GM18511 (cell line): ENCODE measurements at regions not wholly inside any gene's neighbourhood (a gene's known extent, or its start where the extent isn't known, plus 50 kb on each side); places are given as distances from the start of the nearest gene placed in this dataset.

ENCODE experiments used
- ATAC-seq: cut with Tn5 transposase; IDR thresholded peaks from one replicate; pipeline ENCODE4 v1.9.1; 2021; ENCODE audit warnings: mild to moderate bottlenecking, moderate library complexity; ENCODE audit not compliant: unreplicated experiment

GRCh38 chr2:12379143-12379542, 337.6 kb upstream of the TRIB2 start:
- no peak for ATAC-seq

- ATAC-seq: no peak
Observed at GRCh38 chr2:12381543-12382325, 335.0 kb upstream of the TRIB2 start.

- ATAC-seq: no peak
Observed at GRCh38 chr2:12382366-12382765, 334.4 kb upstream of the TRIB2 start.

GRCh38 chr2:12389344-12390045, 327.2 kb upstream of the TRIB2 start:
- no peak for ATAC-seq

- ATAC-seq: no peak
Observed at GRCh38 chr2:12391116-12391515, 325.6 kb upstream of the TRIB2 start.

- no peak for ATAC-seq
Observed at GRCh38 chr2:12396699-12397098, 320.0 kb upstream of the TRIB2 start.

- no peak for ATAC-seq
Observed at GRCh38 chr2:12397854-12398253, 318.9 kb upstream of the TRIB2 start.

GRCh38 chr2:12399240-12399639, 317.5 kb upstream of the TRIB2 start:
- no peak for ATAC-seq

GRCh38 chr2:12400543-12400942, 316.2 kb upstream of the TRIB2 start:
- ATAC-seq: no peak

GRCh38 chr2:12402440-12403139, 314.1 kb upstream of the TRIB2 start:
- no peak for ATAC-seq

GRCh38 chr2:12404497-12404896, 312.2 kb upstream of the TRIB2 start:
- ATAC-seq: no peak

GRCh38 chr2:12407160-12407559, 309.6 kb upstream of the TRIB2 start:
- no peak for ATAC-seq

GRCh38 chr2:12412898-12413305, 303.8 kb upstream of the TRIB2 start:
- ATAC-seq: peak; percentile 97

- no peak for ATAC-seq
Observed at GRCh38 chr2:12415536-12415935, 301.2 kb upstream of the TRIB2 start.

- no peak for ATAC-seq
Observed at GRCh38 chr2:12416600-12416999, 300.1 kb upstream of the TRIB2 start.

- no peak for ATAC-seq
Observed at GRCh38 chr2:12417786-12418185, 298.9 kb upstream of the TRIB2 start.

GRCh38 chr2:12419803-12420202, 296.9 kb upstream of the TRIB2 start:
- ATAC-seq: no peak

- no peak for ATAC-seq
Observed at GRCh38 chr2:12421046-12421445, 295.7 kb upstream of the TRIB2 start.

GRCh38 chr2:12424219-12424618, 292.5 kb upstream of the TRIB2 start:
- ATAC-seq: no peak

GRCh38 chr2:12424809-12425208, 291.9 kb upstream of the TRIB2 start:
- ATAC-seq: no peak

- ATAC-seq: no peak
Observed at GRCh38 chr2:12428324-12428723, 288.4 kb upstream of the TRIB2 start.

GRCh38 chr2:12428786-12429185, 287.9 kb upstream of the TRIB2 start:
- no peak for ATAC-seq
